ENCODE measurements at regions not wholly inside any gene's neighbourhood (a gene's known extent, or its start where the extent isn't known, plus 50 kb on each side); places are given as distances from the start of the nearest gene placed in this dataset.
"Not testable (repeated sequence)": the region's sequence is repeated elsewhere in the genome, so short reads cannot be mapped to it uniquely, and the experiment has no call there.

DNA sequence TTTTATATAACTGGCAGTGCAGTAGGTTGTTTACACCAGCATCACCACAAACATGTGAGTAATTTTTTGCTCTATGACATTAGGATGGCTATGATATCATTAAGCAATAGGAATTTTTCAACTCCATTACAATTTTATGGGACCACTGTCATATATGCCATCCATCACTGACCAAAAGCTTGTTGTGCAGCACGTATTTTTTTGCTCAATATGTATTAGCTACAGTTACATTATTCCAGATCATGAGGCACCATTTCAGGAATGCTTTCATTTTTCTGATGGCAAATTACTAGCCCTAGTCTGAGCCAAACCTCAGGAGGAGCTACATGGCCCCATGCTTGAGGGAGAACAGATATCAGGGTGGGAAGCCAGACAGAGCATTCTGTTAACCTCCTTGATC lies 56.8 kb upstream of the DCLK2 start:
- DNase-seq (ENCODE audit: extremely low read depth in 1 of 2, low read depth in 1 of 2), result no peak

GRCh38 chr4:150023489-150023888 lies 54.8 kb upstream of the DCLK2 start:
- DNase-seq (ENCODE audit: extremely low read depth in 1 of 2, low read depth in 1 of 2), result no peak

GRCh38 chr4:150026987-150027386 lies 51.3 kb upstream of the DCLK2 start:
- not testable (repeated sequence) for DNase-seq (ENCODE audit: extremely low read depth in 1 of 2, low read depth in 1 of 2)
